Stomach (tissue), 8 donors: ENCODE measurements at regions not wholly inside any gene's neighbourhood (a gene's known extent, or its start where the extent isn't known, plus 50 kb on each side); places are given as distances from the start of the nearest gene placed in this dataset.

Source experiments
- DNase-seq, 2 donors: peaks; one replicate each; pipeline versions ENCODE4 v3.0.0 to v3.0.0-alpha.2; 2013 to 2019
- H3K27ac ChIP-seq, 5 donors: fragments of 200-600 bp in 4 of 5; sonication (generic) in 4 of 5; one replicate each; pipeline ENCODE4 v1.5.1; 2013 to 2019; ENCODE audit warnings: mild to moderate bottlenecking in 1 of 5, moderate library complexity in 1 of 5
- H3K27me3 ChIP-seq, 3 donors: fragments of 200-600 bp; sonication (generic); one replicate each; pipeline ENCODE4 v1.5.1; 2017 to 2019; ENCODE audit warnings: mixed run types in 1 of 3
- H3K36me3 ChIP-seq, 4 donors: fragments of 200-600 bp; sonication (generic); 1 replicate in 3 of 4; 2 replicates in 1 of 4; pipeline ENCODE4 v1.5.1; 2016 to 2019
- H3K4me1 ChIP-seq, 4 donors: fragments of 200-600 bp; sonication (generic); one replicate each; pipeline ENCODE4 v1.5.1; 2016 to 2019
- H3K4me3 ChIP-seq, 4 donors: fragments of 200-600 bp; sonication (generic) in 3 of 4; one replicate each; pipeline ENCODE4 v1.5.1; 2016 to 2019; ENCODE audit warnings: mild to moderate bottlenecking in 1 of 4
- H3K9me3 ChIP-seq, 4 donors: fragments of 200-600 bp; sonication (generic); one replicate each; pipeline ENCODE4 v1.5.1; 2016 to 2019
- EP300 ChIP-seq: sonication (generic); formaldehyde crosslinking; IDR thresholded peaks from one replicate; pipeline ENCODE4 v1.6.1; 2017; ENCODE audit warnings: antibody characterized with exemption
- POLR2A ChIP-seq, 4 donors: fragments of 450-650 bp; IDR thresholded peaks; one replicate each; pipeline ENCODE4 v1.6.1; 2016; ENCODE audit warnings: antibody characterized with exemption in 4 of 4, control low read depth in 2 of 4, mild to moderate bottlenecking in 1 of 4, moderate library complexity in 1 of 4
- POLR2AphosphoS5 ChIP-seq, 3 donors: sonication (generic); formaldehyde crosslinking; IDR thresholded peaks; one replicate each; pipeline ENCODE4 v1.6.1; 2016; ENCODE audit warnings: antibody characterized with exemption in 3 of 3
- WGBS, 5 donors: extraction: QIAGEN DNeasy Blood & Tissue Kit in 3 of 5; methylation state at CpG; one replicate each; pipeline versions ENCODE4 v1.1.5 to v1.1.7; 2013 to 2018; 5-methylcytosine and 5-hydroxymethylcytosine counted together
- intact Hi-C: fragments of 100-400 bp; cut with DNase I; formaldehyde crosslinking; loops from one replicate; pipeline ENCODE4 v1.15.1; 2023; ENCODE audit warnings: low total_unique reads
- TF ChIP-seq, protein P1 (sequence below), 7 experiments: fragments of 450-650 bp in 4 of 7; fragments of 200-600 bp in 3 of 7; sonication (generic) in 3 of 7; IDR thresholded peaks; one replicate each; pipeline ENCODE4 v1.5.1; 2016 to 2019; ENCODE audit warnings: antibody characterized with exemption in 7 of 7, control low read depth in 2 of 7, mild to moderate bottlenecking in 1 of 7
- donor health status: healthy with polysubstance abuse.
- donor health status: Bipolar disorder and iron deficiency.
- donor health status: healthy.

DNA sequence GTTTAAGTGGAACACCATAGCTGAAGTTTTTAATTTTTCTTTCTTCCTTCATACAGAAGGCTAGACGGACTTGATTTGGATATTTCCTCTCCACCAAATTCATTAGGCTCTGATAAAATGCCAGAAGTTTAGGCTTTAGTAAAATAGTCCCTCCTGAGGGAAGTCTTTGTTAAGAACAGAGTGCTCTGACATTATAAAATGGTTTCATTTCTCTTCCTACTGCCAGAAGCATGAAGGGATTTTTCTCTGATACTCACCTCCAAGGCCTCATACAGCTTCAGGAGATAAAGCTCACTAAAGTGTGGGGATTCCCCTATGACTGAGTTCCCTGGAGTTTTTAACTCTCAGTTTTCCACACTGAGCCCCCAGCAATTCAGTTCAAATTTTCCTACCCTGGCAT is 1489.6 kb downstream of the REEP3 start:
- TF ChIP-seq, protein P1, sequence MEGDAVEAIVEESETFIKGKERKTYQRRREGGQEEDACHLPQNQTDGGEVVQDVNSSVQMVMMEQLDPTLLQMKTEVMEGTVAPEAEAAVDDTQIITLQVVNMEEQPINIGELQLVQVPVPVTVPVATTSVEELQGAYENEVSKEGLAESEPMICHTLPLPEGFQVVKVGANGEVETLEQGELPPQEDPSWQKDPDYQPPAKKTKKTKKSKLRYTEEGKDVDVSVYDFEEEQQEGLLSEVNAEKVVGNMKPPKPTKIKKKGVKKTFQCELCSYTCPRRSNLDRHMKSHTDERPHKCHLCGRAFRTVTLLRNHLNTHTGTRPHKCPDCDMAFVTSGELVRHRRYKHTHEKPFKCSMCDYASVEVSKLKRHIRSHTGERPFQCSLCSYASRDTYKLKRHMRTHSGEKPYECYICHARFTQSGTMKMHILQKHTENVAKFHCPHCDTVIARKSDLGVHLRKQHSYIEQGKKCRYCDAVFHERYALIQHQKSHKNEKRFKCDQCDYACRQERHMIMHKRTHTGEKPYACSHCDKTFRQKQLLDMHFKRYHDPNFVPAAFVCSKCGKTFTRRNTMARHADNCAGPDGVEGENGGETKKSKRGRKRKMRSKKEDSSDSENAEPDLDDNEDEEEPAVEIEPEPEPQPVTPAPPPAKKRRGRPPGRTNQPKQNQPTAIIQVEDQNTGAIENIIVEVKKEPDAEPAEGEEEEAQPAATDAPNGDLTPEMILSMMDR (IDR thresholded peaks at IDR 0.05), result no peak
- no peak for TF ChIP-seq EP300
- TF ChIP-seq POLR2AphosphoS5 (IDR thresholded peaks at IDR 0.05), result no peak
- no peak for TF ChIP-seq POLR2A (IDR thresholded peaks at IDR 0.05)
- H3K36me3 ChIP-seq, result no peaks in the 10 kb centered on the region
- intact Hi-C loops, result no loop called here
- H3K27ac ChIP-seq, result no peak overlapping the region
- no peaks in the 10 kb centered on the region for H3K27me3 ChIP-seq
- 33 to 64% (median 36%) methylated on average over 1 of the region's 1 CpG for WGBS, 5 donors
- H3K9me3 ChIP-seq, result no peaks in the 10 kb centered on the region
- no peak for DNase-seq
- no peaks in the 10 kb centered on the region for H3K4me1 ChIP-seq
- H3K4me3 ChIP-seq, result no peak overlapping the region

DNA sequence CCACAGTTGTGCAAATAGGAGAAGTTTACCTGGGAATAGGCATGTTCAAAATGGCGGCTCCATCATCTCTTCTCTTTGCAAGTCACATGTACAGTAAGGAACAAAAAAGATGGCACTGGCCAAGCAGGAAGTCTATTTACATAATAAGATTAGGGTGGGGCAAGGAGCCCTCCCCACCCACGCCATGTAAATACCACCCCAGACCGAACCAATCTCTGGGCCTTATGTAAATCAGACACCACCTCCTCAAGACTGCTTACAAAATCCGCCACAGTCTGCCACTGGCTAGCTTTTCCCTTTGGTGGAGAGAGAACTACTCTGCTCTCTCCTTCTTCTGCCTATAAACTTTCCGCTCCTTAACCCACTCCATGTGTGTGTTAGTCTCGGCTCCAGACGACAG is 1496.3 kb downstream of the REEP3 start:
- intact Hi-C loops, result no loop called here
- peaks cover 0 to 7% (median 0%) of the 10 kb centered on the region in 4 donors for H3K9me3 ChIP-seq
- no peak for TF ChIP-seq POLR2AphosphoS5 (IDR thresholded peaks at IDR 0.05)
- TF ChIP-seq, protein P1 (IDR thresholded peaks at IDR 0.05), result no peak
- no peak for TF ChIP-seq POLR2A (IDR thresholded peaks at IDR 0.05)
- TF ChIP-seq EP300, result no peak
- no peaks in the 10 kb centered on the region for H3K36me3 ChIP-seq
- no peaks in the 10 kb centered on the region for H3K4me1 ChIP-seq
- no peak for DNase-seq
- no peak overlapping the region for H3K4me3 ChIP-seq
- no peaks in the 10 kb centered on the region for H3K27me3 ChIP-seq
- no peak overlapping the region for H3K27ac ChIP-seq
- 91 to 97% (median 94%) methylated on average over 7 of the region's 7 CpGs for WGBS, 5 donors

DNA sequence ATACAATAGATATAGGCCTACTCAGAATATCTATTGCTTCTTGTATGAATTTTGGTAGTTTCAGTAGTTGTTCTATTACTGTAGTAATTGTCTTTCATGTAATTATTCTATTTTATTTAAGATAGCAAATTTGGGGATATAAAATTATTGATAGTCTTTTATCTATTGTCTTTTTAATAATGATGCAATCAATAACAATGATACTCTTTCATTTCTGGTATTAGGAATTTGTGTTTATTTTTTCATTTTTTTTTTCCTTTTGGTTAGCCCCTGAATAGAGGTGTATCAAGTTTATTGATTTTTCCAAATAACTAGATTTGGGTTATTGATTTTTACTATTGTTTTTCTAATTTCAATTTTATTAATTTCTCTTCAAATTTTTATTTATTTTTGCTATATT is 1503.7 kb downstream of the REEP3 start:
- Histone ChIP-seq H3K27ac (no peak overlapping the region), H3K4me1 (no peaks in the 10 kb centered on the region), H3K9me3 (peaks cover 0 to 7% (median 0%) of the 10 kb centered on the region in 4 donors), H3K36me3 (no peaks in the 10 kb centered on the region), H3K4me3 (no peak overlapping the region), H3K27me3 (no peaks in the 10 kb centered on the region)
- intact Hi-C loops, result no loop called here
- no peak for DNase-seq
- TF ChIP-seq POLR2A (IDR thresholded peaks at IDR 0.05), result no peak
- TF ChIP-seq POLR2AphosphoS5 (IDR thresholded peaks at IDR 0.05), result no peak
- no peak for TF ChIP-seq EP300
- TF ChIP-seq, protein P1 (IDR thresholded peaks at IDR 0.05), result no peak

DNA sequence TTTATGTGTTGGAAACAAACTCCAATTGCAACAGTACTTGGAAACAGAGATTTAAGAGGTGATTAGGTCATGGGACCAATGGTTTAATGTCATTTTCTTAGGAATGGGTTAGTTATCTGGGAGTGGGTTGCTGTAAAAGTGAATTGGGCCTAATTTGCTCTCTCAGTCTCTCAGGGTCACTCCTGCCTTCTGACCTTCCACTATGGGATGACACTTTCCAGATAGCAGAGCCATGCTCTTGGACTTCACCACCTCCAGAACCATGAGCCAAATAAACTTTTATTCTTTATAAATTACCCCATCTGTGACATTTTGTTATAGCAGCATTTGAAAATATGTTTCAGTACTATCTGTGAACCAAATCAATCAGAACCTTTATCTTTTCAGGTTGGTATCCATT is 1509.1 kb downstream of the REEP3 start:
- H3K36me3 ChIP-seq, result no peaks in the 10 kb centered on the region
- H3K4me3 ChIP-seq, result no peak overlapping the region
- H3K9me3 ChIP-seq, result peaks cover 0 to 13% (median 11%) of the 10 kb centered on the region in 4 donors
- no peak overlapping the region for H3K27ac ChIP-seq
- no peaks in the 10 kb centered on the region for H3K27me3 ChIP-seq
- TF ChIP-seq POLR2AphosphoS5 (IDR thresholded peaks at IDR 0.05) (no peak), EP300 (no peak), POLR2A (IDR thresholded peaks at IDR 0.05) (no peak)
- TF ChIP-seq, protein P1 (IDR thresholded peaks at IDR 0.05), result no peak
- no peak for DNase-seq
- peaks cover 6 to 14% (median 6%) of the 10 kb centered on the region in 4 donors for H3K4me1 ChIP-seq
- intact Hi-C loops, result no loop called here
